DOHH2 (cell line): ENCODE measurements at regions not wholly inside any gene's neighbourhood (a gene's known extent, or its start where the extent isn't known, plus 50 kb on each side); places are given as distances from the start of the nearest gene placed in this dataset.

Experiments
- EZH2phosphoT487 ChIP-seq: fragments of 200-600 bp; sonication (generic); IDR thresholded peaks from 2 replicates; pipeline ENCODE4 v1.6.1; 2017; ENCODE audit warnings: borderline replicate concordance, mild to moderate bottlenecking, antibody characterized with exemption, low read length, moderate library complexity, mixed read lengths
- TF ChIP-seq, protein P1 (sequence below): fragments of 200-600 bp; sonication (generic); IDR thresholded peaks from one replicate; pipeline ENCODE4 v1.5.1; 2014; ENCODE audit warnings: antibody characterized with exemption, mild to moderate bottlenecking, low read depth, low read length; ENCODE audit not compliant: poor library complexity, severe bottlenecking

DNA sequence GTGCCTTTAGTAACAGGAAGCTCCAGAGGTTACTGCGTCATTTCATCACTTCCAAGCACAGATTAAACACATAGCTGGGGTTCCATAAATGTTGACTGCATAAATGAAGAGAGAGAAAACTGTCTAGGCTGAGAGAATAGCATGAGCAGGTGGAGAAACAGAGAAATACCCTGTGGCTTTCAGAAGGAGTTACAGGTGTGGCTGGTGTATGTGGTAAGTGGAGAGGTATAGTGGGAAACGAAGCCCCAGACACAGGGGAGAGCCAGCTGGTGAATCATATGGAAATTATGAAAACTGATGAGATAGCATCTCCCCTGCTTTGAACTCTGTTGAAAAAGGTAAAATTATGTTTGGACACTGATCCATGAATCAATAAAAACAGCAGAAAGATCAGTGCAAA lies 807.4 kb upstream of the POU3F3 start:
- TF ChIP-seq, protein P1, sequence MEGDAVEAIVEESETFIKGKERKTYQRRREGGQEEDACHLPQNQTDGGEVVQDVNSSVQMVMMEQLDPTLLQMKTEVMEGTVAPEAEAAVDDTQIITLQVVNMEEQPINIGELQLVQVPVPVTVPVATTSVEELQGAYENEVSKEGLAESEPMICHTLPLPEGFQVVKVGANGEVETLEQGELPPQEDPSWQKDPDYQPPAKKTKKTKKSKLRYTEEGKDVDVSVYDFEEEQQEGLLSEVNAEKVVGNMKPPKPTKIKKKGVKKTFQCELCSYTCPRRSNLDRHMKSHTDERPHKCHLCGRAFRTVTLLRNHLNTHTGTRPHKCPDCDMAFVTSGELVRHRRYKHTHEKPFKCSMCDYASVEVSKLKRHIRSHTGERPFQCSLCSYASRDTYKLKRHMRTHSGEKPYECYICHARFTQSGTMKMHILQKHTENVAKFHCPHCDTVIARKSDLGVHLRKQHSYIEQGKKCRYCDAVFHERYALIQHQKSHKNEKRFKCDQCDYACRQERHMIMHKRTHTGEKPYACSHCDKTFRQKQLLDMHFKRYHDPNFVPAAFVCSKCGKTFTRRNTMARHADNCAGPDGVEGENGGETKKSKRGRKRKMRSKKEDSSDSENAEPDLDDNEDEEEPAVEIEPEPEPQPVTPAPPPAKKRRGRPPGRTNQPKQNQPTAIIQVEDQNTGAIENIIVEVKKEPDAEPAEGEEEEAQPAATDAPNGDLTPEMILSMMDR = no peak
- no peak for TF ChIP-seq EZH2phosphoT487
